ENCODE measurements at regions not wholly inside any gene's neighbourhood (a gene's known extent, or its start where the extent isn't known, plus 50 kb on each side); places are given as distances from the start of the nearest gene placed in this dataset.

DNA sequence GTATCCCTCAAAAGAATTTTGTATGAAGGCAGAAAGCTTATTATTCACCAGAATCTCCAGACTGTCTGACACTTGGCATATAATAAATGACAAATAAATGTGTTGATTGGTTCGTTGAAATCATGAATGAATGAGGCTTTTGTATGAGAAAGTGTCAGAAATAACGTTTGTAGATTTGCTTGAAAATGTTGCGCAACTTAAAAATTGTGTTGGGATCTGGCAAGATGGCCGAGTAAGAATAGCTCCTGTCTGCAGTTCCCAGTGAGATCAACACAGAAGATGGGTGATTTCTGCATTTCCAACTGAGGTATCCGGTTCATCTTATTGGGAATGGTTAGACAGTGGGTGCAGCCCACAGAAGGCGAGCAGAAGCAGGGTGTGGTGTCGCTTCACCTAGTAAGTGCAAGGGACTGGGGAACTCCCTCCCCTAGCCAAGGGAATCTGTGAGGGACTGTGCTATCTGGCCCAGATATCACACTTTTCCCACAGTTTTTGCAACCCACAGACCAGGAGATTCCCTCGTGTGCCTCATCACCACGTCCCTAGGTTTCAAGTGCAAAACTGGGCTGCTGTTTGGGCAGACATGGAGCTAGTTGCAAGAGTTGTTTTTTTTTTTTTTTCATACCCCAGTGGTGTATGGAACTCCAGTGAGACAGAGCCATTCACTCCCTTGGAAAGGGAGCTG is 759.0 kb downstream of the LTN1 start:
- DNase-seq (ENCODE audit: low read depth) = no peak

GRCh38 chr21:28230559-28230958 is 762.1 kb downstream of the LTN1 start:
- DNase-seq (ENCODE audit: low read depth) = peak; percentile 64

DNA sequence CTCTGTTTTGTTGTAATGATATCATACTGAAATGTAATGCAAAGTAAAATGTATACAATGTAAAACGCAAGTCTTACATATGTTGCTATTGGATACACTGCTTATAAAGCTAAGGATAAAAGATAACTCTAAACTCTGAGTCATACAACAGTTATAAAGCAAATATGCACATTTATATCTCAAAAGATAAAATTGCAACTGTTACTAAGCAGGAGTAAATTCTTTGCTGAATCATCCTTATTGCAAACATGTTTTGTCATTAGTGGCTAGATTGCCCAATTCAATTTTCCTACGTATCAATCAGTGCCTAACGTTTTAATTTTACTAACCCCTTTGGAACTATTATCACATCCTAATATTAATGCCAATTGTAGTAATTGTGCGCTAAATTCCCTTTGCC is 762.9 kb downstream of the LTN1 start:
- peak; percentile 91 for DNase-seq (ENCODE audit: low read depth)

GRCh38 chr21:28228636-28228995 is 764.1 kb downstream of the LTN1 start:
- no peak for DNase-seq (ENCODE audit: low read depth)

DNA sequence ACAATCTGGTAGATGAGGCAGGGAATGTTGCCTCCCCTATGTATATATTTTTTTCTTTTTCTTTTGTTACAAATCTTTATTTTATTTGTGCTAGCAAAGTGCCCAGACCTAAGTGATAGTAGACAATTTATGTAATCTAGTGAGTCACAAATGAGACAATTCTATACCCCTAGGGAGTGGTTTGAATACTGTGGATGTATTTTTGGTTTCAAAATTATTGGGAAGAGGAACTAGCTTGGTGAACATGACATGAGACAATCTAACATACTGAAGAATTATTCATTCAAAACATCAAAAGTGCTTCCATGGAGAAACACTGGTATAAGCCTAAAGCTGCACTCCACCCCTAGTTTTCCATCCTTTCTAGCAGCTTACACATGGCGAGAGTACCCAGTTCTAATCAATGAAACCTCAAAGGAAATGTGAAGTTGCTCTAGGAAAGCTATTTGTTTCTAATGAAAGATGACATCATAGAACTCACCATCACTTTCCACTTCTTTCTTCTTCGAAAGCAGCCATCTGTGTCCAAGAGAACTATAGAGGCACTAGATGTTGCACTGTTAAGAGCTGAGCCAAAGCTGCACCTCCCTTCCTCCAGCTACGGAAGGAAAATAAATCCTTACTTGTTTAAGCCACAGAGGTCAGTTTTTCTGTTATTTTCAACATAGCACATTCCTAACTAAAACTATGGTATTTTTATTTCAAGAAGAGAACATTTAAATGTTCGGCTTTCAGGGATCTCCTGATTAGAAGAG is 764.6 kb downstream of the LTN1 start:
- DNase-seq (ENCODE audit: low read depth) = no peak

GRCh38 chr21:28226563-28226962 is 766.1 kb downstream of the LTN1 start:
- DNase-seq (ENCODE audit: low read depth) = no peak

DNA sequence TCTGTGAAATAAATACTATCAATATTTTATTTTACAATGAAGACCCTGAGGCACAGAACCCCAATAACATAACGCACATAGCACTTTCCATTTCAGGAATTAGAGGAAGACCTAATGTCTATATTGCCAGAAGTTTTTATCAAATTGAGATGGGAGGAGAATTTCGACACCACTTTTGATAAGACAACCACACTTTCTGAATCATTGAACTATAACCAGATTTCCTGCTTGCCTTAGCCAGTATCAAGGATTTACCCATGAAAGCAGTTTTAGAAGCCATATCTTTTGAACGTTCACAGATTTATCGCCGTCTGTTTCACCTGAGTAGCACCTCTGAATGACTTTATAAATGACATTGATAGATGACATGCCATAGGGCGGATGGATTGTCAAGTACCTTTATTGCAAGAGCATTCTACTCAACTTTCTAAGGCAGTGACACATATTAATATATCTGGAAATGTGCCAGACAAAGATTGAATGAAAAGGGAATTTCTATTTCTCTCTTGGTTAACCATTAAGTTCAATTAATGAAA is 768.4 kb downstream of the LTN1 start:
- no peak for DNase-seq (ENCODE audit: low read depth)

- no peak for DNase-seq (ENCODE audit: low read depth)
Measured at GRCh38 chr21:28221984-28222383, 770.7 kb downstream of the LTN1 start.

DNA sequence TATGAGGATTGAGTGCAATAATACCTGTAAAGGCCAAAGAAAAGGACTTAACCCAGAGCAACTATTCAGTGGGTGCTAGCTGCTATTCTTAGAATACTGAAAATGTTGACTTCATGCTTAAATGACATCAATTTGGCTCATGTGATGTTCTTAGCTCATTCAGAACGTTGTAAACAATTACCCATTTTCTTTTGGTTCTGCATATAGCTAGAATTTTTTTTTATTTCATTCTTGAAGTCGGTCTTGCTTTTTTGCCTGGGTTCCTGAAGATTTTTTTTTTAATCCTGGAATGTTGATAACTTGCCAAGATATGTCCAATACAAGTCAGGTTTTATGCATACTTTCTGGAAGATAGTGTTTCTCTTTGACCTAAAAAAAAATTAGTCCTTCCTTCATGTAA is 772.0 kb downstream of the LTN1 start:
- no peak for DNase-seq (ENCODE audit: low read depth)

DNA sequence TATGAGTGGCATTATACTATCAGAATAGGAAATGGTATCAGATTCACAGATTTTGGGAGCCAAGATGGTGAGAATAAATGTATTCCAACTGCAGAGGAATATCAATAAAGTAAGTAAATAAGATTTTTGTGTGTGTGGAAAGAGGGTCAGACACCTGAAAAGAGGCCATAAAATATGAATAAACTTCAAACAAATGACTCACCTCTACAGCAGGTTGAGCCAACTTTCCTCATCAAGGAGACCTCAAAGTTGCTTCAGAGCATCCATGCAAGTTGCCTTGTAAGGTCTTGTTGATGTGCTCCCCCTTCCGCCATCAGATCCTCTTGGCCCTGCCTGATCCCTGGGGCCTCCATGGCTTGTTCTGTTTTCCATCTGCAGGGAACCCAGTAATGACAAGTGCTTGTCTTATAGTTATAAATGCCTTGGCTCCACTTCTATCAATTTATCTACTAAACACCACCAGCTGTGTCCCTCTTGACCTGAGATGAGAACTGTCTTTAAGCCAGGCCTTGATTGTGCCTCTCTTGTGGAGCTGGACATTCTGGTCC is 775.6 kb downstream of the LTN1 start:
- DNase-seq (ENCODE audit: low read depth) = no peak

DNA sequence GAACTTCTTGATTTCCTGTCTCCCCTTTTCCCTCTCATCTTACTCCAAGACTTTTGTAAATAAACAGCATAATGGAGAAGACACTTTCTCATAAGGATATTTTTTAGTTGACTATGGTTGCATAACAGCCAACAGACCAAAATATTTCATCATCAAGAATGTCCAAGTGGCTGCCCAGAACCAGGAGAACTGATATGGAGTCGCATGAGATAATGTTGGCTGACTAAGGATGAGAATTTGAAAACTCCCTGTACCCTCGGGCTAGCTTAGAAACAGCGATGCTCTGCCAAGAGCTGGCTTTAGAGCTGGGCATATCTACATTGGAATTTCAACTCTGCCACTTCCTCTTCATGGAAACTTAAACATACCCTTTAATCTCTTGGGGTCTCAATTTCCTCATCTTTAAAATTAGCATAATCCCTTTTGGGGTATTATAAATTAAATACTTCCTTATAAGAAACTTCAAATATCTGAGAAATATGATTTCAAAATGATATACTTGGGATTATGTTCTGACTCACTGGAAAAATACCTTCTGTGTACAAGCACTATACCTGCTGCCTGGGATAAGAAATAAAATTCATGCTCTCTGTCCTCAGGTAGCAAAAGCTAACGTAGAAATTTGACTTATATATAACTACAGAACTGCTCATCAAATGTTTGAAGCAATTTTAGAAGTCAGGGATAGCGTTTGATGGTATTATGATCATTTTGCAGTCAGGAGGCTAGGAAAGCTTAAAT is 777.3 kb downstream of the LTN1 start:
- DNase-seq (ENCODE audit: low read depth) = peak; percentile 83

GRCh38 chr21:28214786-28215185 is 777.9 kb downstream of the LTN1 start:
- no peak for DNase-seq (ENCODE audit: low read depth)

DNA sequence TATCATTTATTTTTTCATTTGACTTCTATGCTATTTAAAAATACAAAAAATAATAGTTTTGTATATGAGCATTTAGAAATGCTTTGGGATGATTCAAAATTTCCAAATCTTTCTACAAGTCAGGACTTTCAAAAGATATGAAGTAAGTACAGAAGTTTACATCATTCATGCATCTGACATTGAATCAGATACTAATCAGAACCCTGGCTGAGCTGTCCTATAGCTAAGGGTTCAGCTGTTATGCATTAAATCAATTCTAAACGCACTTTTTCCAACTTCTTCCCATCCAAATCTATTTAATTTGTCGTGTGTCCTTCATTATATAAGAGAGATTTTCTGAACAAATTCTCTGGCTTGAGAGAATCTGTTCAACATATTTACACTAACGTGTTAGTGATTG is 779.4 kb downstream of the LTN1 start:
- DNase-seq (ENCODE audit: low read depth) = no peak

- DNase-seq (ENCODE audit: low read depth) = no peak
Measured at GRCh38 chr21:28212061-28212460, 780.6 kb downstream of the LTN1 start.

GRCh38 chr21:28207436-28208173 is 785.1 kb downstream of the LTN1 start:
- DNase-seq (ENCODE audit: low read depth) = peak; percentile 84

DNA sequence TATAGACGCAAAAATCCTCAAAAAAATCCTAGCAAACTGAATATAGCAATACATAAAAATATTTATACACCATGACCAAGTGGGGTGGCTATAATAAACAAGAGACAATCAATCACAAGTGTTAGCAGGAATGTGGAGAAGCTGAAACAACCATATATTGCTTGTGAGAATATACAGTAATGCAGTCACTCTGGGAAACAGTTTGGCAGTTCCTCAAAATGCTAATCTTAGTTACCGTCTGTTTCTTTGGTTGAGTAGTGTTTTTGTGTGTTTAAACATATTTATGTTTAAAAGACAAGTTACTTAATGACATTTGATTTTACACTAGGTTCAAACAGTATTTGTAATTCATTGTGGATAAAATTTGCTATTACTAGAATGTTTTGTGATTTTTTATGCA is 792.0 kb downstream of the LTN1 start:
- DNase-seq (ENCODE audit: low read depth) = no peak

- DNase-seq (ENCODE audit: low read depth) = no peak
Measured at GRCh38 chr21:28196981-28197380, 795.7 kb downstream of the LTN1 start.

DNA sequence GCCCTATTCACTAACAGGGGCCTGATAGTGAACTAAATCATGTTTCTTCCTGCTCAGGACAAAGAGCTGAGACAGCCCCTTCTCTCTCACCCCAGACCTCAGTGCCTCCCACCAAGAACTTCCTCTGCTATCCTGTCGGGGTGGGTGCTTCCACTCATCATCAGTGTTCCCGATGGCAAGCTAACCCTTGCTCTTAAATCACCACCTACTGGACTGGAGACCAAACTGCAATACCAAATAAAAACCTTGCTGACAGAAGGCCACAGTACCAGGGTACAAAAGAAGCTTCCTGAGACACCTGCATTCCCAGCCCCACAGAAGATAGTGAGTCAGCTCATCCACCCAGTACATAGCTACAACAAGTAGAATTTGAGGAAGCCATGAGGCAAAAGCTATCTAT is 799.5 kb downstream of the LTN1 start:
- no peak for DNase-seq (ENCODE audit: low read depth)

GRCh38 chr21:28186604-28187003 is 806.1 kb downstream of the LTN1 start:
- no peak for DNase-seq (ENCODE audit: low read depth)

DNA sequence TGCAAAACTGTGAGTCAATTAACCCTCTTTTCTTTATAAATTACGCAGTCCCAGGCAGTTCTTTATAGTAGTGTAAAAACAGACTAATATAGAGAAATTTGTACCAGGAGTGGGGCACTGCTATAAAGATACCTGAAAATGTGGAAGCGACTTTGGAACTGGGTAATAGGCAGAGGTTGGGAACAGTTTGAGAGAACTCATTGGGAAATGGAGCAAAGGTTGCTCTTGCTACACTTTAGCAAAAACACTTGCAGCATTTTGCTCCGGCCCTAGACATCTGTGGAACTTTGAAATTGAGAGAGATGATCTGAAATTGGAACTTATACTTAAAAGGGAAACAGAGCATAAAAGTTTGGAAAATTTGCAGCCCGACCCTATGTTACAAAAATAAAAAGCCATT is 810.9 kb downstream of the LTN1 start:
- no peak for DNase-seq (ENCODE audit: low read depth)

DNA sequence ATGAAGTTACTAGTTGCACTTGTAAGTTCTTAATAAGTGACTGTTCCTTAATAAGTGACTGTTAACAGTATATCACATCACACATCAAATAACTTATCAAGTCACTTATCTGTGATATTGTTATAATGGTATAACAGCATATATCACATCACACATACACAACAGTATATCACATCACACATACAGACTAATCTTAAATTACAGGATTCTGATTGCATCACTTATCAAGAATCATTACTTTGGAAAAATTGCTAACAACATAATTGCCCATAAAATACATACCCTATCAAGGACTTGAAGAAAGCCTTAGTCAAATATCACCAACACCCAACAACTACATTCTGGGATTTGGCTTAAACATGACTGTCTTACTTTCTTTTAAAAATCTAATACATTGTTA is 813.5 kb downstream of the LTN1 start:
- no peak for DNase-seq (ENCODE audit: low read depth)

- peak; percentile 0 for DNase-seq (ENCODE audit: low read depth)
Measured at GRCh38 chr21:28177124-28177523, 815.6 kb downstream of the LTN1 start.
